H1 (cell line): ENCODE measurements at regions not wholly inside any gene's neighbourhood (a gene's known extent, or its start where the extent isn't known, plus 50 kb on each side); places are given as distances from the start of the nearest gene placed in this dataset.

Experiments
- CREB1 ChIP-seq: IDR thresholded peaks from 2 replicates; pipeline ENCODE4 v1.6.1; 2012; ENCODE audit warnings: inconsistent platforms
- SIRT6 ChIP-seq: IDR thresholded peaks from one replicate; pipeline ENCODE4 v1.7.1; 2012; ENCODE audit warnings: low read length, inconsistent platforms
- SIX5 ChIP-seq: IDR thresholded peaks from 2 replicates; pipeline ENCODE4 v1.6.1; 2011; ENCODE audit warnings: mild to moderate bottlenecking, low read depth, low read length

DNA sequence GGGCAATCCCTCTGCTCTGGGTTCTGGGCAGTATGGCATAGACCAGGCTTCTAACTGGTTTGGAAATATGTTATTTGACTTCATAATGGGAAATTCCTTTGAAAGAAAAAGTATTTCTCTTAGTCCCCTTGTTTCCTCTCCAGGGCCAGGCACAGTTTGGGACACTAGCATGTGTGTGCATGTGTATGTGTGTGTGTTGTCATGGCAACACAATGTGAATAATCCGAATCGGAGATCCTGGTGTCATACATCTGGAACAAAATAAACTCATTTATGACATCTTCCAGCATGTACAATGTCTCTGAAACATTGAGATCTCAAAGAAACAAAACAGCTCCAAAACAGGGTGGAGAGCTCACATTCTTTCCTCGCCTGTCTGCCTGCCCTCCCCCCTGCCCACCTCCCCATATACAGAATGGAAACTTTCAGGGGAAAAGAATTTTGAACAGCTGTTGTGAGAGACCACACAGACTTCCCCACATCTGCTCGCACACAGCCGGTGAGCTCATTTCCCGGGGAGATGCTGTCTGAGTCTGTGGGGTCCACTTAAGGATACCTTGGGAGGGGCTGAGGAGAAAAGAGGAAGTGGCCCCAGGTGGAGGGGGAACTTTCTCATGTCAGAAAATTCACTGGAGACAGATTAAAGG is 55.5 kb upstream of the PARP11 start (continued):
- TF ChIP-seq SIX5, result no peak
- no peak for TF ChIP-seq SIRT6
- no peak for TF ChIP-seq CREB1
